SKM-1 (cell line): ENCODE measurements at regions not wholly inside any gene's neighbourhood (a gene's known extent, or its start where the extent isn't known, plus 50 kb on each side); places are given as distances from the start of the nearest gene placed in this dataset.
"Not testable (repeated sequence)": the region's sequence is repeated elsewhere in the genome, so short reads cannot be mapped to it uniquely, and the experiment has no call there.

Source experiments
- DNase-seq: peaks from one replicate; lab custom pipeline; 2025; ENCODE audit not compliant: unreplicated experiment; lab: John Stamatoyannopoulos, UW

DNA sequence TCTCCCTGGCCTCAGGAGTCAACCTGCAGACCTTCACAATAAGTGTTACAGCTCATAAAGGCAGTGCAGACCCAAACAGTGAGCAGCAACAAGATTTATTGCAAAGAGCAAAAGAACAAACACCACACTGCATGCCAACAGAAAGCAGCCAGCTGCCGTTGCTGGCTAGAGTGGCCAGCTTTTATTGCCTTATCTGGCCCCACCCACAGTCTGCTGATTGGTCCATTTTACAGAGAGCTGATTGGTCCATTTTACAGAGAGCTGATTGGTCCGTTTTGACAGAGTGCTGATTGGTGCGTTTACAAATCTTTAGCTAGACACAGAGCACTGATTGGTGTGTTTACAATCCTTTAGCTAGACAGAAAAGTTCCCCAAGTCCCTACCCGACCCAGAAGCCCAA lies 885.9 kb upstream of the SPRY2 start:
- not testable (repeated sequence) for DNase-seq

DNA sequence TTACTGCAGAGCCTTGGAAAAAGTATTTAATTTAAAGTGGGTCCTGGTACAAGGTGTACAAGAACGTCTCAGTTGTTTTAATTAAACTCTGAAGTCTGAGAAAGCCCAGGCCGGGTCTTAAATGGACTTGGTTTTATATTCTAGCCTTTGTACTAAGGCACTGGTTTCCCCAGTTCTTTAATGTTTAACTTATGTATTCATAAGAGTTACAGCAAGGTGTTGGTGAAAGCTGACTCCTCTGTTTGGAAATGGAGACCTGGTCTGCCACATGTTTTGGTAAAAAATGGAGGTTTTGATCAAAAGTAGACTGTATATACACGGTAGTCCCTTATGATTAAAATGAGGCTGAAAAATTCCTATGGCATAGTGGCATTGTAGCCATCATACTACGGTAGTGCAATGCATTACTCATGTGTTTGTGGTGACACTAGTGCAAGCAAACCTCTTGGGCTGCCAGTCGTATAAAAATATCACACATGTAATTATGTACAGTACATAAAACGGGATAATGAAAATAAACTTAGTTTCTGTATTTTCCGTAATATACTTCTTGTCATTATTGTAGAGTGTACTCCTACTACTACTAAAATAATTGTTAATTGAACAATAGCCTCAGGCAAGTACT lies 883.4 kb upstream of the SPRY2 start:
- DNase-seq = no peak

- no peak for DNase-seq
Observed at GRCh38 chr13:81223778-81224177, 882.9 kb upstream of the SPRY2 start.

DNA sequence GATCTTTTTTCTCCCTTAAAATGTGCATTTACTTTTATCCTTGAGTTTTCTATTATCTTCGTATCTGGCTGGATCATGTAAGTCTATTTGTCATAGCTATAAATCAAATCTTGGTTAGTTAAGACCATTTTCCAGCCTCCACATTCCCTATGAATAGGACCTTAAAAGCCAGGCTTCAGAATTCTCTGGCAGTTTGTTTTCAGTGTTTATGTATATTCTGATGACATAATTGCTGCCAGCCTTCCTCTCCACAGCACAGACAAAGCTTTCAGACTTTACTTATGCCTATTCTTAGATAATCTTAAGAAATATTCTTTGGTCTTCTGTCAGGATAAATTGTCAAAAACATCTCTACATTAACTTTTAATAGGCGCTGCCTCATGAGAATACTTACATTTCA lies 870.8 kb upstream of the SPRY2 start:
- no peak for DNase-seq

DNA sequence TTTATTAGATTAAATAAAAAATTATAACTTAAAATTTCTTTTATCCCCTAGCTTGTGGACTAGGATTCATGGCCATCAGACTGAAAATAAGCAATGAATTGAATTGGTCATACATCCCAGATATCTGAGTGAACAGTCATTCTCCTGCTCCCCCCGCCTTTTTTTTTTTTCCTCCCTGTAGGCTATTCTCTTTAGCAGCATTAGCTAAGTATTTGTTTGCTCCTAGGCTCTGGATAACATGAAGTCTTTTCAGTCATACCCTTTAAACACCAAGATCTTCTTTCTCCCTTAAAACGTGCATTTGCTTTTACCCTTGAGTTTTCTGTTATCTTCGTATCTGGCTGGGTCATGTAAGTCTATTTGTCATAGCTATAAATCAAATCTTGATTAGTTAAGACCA lies 866.7 kb upstream of the SPRY2 start:
- no peak for DNase-seq

DNA sequence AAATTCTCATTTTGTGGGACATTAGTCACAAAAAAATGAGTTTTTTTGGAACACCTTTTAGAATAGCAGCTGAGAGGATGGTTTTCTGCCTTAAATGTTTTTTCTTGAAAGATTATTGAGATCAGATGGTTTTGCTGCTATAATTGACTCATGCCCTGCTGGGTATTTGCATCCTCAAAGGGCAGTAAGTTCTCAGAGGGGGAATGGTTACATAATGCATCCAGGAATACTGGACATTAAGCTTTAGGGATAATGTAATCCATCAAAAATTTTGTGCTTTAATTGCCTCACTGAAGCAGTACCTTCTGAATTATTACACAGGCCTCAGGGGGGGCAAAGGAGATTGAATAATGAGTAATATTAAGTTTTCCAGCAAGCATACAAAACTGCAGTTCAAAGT lies 866.3 kb upstream of the SPRY2 start:
- no peak for DNase-seq

GRCh38 chr13:81203783-81204182 lies 862.9 kb upstream of the SPRY2 start:
- DNase-seq = no peak

GRCh38 chr13:81199956-81200355 lies 859.0 kb upstream of the SPRY2 start:
- DNase-seq = no peak

- no peak for DNase-seq
Observed at GRCh38 chr13:81197966-81198365, 857.0 kb upstream of the SPRY2 start.

GRCh38 chr13:81197483-81197882 lies 856.6 kb upstream of the SPRY2 start:
- no peak for DNase-seq

DNA sequence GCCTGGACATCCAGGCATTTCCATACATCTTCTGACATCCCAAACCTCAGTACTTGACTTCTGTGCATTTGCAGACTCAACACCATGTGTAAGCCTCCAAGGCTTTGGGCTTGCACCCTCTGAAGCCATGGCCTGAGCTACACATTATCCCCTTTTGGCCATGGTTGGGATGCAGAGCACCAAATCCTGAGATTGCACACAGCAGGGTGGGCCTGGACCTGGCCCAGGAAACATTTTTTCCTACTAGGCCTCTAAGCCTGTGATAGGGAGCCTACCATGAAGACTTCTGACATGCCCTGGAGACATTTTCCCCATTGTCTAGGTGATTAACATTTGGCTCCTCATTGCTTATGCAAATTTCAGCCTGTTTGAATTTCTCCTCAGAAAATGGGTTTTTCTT lies 853.4 kb upstream of the SPRY2 start:
- DNase-seq = no peak

- DNase-seq = no peak
Observed at GRCh38 chr13:81184556-81185265, 843.8 kb upstream of the SPRY2 start.

DNA sequence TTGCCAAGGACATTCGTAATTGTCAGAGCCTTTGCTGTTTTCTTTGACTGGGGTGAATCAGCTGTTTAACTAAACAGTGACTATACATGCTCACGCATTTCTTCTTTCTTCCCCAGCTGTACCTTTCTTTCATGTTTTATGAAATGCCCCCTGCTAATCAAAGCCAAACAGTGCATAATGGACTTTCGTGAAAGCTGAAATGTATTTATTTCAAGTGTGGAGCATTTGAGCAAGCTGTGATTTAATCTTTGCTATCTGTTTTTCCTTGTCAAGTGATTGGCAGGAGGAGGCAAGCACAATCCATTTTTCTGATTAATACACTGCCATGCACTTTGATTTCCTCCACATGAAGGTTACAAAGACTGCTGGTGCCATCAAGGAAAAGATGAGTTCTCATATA lies 831.7 kb upstream of the SPRY2 start:
- no peak for DNase-seq

GRCh38 chr13:81171065-81171647 lies 830.2 kb upstream of the SPRY2 start:
- no peak for DNase-seq

- DNase-seq = not testable (repeated sequence)
Observed at GRCh38 chr13:81163823-81164222, 822.9 kb upstream of the SPRY2 start.

DNA sequence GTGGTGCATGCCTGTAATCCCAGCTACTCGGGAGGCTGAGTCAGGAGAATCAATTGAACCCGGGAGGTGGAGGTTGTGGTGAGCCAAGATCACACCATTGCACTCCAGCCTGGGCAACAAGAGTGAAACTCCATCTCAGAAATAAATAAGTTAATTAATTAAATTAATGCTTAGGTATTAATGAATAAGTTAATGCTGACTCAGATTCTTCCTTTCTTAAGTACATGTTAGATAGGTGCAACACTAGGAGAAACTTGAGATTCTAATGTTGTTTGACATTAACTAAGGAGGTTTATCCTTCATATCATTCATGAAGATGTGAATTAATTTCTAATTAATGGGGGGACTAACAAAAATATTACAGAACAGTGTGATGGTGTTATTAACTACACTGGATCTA lies 812.6 kb upstream of the SPRY2 start:
- no peak for DNase-seq

DNA sequence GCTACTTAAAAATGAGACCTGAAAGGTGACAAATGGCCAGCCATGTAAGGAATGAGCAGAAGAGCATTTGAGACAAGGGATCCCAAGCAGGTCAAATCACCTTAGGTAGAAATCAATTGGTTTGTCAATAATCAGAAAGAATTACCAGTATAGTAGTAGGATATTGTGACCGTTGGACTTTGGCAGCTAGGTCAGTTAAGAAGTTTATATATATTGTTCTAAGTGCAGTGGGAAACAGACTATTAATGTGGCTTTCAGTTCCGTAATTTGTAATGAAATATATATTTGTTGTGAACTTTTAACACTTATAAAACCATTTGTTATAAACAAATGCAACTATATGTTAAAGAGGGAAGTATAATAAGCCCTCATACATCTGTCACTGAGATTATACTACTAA lies 807.9 kb upstream of the SPRY2 start:
- no peak for DNase-seq

DNA sequence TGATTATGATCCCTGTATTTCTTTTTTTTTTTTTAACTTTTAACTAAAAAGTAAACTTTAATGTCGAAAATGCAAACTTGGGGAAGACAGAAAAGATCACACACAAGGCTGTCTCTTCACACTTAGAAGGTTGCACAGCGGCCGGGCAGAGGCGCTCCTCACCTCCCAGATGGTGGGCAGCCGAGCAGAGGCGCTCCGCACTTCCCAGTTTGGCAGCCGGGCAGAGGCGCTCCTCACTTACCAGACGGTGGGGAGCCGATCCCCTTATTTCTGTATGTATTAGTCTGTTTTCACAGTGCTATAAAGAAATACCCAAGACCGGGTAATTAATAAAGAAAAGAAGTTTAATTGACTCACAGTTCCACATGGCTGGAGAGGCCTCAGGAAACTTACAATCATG lies 805.6 kb upstream of the SPRY2 start:
- not testable (repeated sequence) for DNase-seq

DNA sequence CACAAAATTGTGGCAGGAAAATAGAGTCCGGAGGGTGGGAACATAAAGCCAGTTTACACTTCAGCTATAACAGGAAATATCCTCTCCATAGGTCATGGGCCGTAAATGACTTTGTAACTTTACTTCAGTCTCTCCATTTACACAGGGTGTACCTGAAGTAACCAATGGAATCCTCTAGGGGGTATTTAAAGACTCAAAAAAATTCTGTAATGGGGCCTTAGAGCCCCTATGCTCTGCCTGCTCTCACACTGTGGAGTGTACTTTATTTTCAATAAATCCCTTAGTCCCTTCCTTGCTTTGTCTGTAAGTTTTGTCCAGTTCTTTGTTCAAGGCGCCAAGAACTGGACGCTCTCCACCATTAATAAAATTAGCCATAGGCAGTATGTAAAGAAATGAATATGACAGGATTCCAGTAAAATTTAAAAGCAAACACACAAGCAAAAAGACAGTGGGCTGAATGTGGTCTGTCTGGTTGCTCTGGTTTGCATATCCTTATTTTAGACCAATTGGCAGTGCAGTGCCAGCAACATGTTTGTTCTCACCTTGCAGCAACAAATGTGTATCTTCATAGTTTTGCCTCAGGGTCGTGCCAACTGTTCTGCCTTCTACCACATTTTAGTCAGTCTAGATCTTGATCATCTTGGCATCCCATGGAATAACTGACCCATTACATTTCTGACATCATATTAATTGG lies 801.5 kb upstream of the SPRY2 start:
- no peak for DNase-seq

- no peak for DNase-seq
Observed at GRCh38 chr13:81140675-81141074, 799.7 kb upstream of the SPRY2 start.

DNA sequence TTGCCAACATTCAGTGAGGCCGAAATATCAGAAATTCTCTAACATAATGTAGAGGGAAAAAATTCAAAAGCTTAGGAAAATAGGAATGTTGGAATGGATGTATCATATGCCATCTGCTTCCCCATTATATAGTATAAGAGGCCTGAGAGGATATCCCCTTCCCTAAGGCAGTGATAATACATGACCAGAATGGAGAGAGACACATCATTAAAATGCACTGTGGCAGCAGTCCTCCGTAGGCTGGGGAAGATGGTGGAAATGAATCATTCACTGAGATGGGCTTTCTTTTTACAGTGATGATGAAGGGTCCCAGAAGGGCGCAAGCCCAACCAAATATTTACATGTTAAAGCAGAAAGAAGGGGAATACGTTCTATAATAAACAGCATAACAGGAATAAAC lies 799.1 kb upstream of the SPRY2 start:
- no peak for DNase-seq

- no peak for DNase-seq
Observed at GRCh38 chr13:81138353-81138980, 797.5 kb upstream of the SPRY2 start.
